Colonic mucosa (tissue), 4 donors: ENCODE measurements at regions not wholly inside any gene's neighbourhood (a gene's known extent, or its start where the extent isn't known, plus 50 kb on each side); places are given as distances from the start of the nearest gene placed in this dataset.

Experiments
- DNase-seq: peaks from one replicate; pipeline ENCODE4 v3.0.0-alpha.2; 2020
- H3K27ac ChIP-seq: fragments of 200-600 bp; one replicate; pipeline ENCODE4 v1.8.0; 2021
- H3K27me3 ChIP-seq: fragments of 200-600 bp; one replicate; pipeline ENCODE4 v1.8.0; 2021
- H3K36me3 ChIP-seq: fragments of 200-600 bp; one replicate; pipeline ENCODE4 v1.8.0; 2021
- H3K4me1 ChIP-seq: fragments of 200-600 bp; one replicate; pipeline ENCODE4 v1.8.0; 2021; ENCODE audit warnings: mild to moderate bottlenecking
- H3K4me3 ChIP-seq: fragments of 200-600 bp; one replicate; pipeline ENCODE4 v1.8.0; 2021
- H3K9ac ChIP-seq, 2 donors: one replicate each; pipeline ENCODE4 v1.7.0; 2013; ENCODE audit warnings: control low read depth in 2 of 2, low read depth in 2 of 2, low read length in 2 of 2
- H3K9me3 ChIP-seq: fragments of 200-600 bp; one replicate; pipeline ENCODE4 v1.8.0; 2021
- intact Hi-C: fragments of 100-400 bp; cut with DNase I; formaldehyde crosslinking; loops from one replicate; pipeline ENCODE4 v1.14.1; 2022
- TF ChIP-seq, protein P1 (sequence below): fragments of 200-600 bp; IDR thresholded peaks from one replicate; pipeline ENCODE4 v1.8.0; 2022; ENCODE audit warnings: antibody characterized with exemption, mild to moderate bottlenecking
- donor health status: healthy.
- donor health status: DM: no; HTN: no; CAD: no.
- donor health status: DM: no; HTN: no; CAD: no.

DNA sequence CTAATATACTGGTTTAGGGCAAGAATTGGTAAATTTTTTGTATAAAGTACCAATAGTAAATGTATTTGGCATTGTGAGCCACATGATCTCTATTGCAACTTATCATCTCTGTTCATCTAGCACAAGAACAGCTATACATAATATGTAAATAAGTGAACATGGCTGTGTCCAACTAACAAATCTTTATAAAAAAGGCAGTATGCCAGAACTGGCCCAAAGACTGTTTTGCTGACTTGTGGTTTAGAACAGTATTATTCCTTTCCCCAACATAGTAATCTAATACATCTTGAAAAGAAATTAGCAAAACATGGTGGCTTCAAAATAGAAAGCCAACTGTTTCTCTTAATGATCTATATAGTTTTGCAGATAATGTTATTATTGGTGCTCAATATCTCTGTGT is 441.4 kb upstream of the CELF4 start:
- H3K36me3 ChIP-seq: no peaks in the 10 kb centered on the region
- no peaks in the 10 kb centered on the region for H3K4me1 ChIP-seq
- no peak overlapping the region for H3K27ac ChIP-seq
- no peak overlapping the region for H3K4me3 ChIP-seq
- DNase-seq: no peak
- H3K9ac ChIP-seq: no peak overlapping the region
- TF ChIP-seq, protein P1, sequence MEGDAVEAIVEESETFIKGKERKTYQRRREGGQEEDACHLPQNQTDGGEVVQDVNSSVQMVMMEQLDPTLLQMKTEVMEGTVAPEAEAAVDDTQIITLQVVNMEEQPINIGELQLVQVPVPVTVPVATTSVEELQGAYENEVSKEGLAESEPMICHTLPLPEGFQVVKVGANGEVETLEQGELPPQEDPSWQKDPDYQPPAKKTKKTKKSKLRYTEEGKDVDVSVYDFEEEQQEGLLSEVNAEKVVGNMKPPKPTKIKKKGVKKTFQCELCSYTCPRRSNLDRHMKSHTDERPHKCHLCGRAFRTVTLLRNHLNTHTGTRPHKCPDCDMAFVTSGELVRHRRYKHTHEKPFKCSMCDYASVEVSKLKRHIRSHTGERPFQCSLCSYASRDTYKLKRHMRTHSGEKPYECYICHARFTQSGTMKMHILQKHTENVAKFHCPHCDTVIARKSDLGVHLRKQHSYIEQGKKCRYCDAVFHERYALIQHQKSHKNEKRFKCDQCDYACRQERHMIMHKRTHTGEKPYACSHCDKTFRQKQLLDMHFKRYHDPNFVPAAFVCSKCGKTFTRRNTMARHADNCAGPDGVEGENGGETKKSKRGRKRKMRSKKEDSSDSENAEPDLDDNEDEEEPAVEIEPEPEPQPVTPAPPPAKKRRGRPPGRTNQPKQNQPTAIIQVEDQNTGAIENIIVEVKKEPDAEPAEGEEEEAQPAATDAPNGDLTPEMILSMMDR: no peak
- H3K9me3 ChIP-seq: no peaks in the 10 kb centered on the region
- no peaks in the 10 kb centered on the region for H3K27me3 ChIP-seq
- intact Hi-C loops: no loop called here

DNA sequence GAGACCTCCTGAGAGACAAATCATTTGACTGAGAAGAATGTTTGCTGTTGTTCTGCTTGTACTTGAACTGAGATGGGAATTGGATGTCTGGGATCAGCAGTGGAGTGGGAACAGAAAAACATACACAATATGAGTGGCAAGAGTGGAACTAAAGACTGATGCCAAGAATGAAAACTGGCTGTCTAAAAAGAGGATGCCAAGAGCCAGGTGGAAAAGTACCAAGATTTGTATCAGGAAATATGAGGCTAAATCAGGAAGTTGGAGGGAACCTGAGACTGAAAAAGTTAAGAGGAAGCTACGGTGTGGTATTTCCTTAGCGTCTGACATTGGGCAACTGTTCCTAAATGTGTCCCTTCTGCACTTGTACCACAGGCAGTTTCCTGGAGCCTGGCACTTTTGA is 440.9 kb upstream of the CELF4 start:
- Histone ChIP-seq H3K9me3 (no peaks in the 10 kb centered on the region), H3K27me3 (no peaks in the 10 kb centered on the region), H3K27ac (no peak overlapping the region), H3K4me3 (no peak overlapping the region), H3K4me1 (no peaks in the 10 kb centered on the region), H3K9ac (no peak overlapping the region), H3K36me3 (no peaks in the 10 kb centered on the region)
- DNase-seq: no peak
- intact Hi-C loops: no loop called here
- TF ChIP-seq, protein P1: no peak

DNA sequence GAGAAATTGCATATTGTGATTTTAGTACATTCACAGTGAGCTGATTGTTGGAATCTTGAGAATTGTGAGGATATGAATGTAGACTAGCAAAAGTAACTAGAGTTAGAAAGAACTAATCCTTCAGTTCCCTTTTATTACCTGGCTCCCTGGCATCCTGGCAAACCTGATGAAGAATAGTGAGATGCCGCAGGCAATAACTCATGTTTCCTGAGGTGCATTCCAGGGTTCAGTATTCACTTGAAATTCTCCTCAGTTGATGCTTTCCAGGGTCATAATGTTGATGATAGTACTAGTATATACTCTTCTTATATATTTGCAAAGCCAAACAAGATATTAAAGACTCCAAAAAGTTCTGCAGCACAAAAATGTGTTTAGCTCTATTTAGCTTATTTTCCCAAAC is 432.1 kb upstream of the CELF4 start:
- no peaks in the 10 kb centered on the region for H3K36me3 ChIP-seq
- intact Hi-C loops: no loop called here
- H3K4me3 ChIP-seq: no peak overlapping the region
- no peak for DNase-seq
- H3K27me3 ChIP-seq: no peaks in the 10 kb centered on the region
- no peak overlapping the region for H3K9ac ChIP-seq
- no peaks in the 10 kb centered on the region for H3K4me1 ChIP-seq
- no peaks in the 10 kb centered on the region for H3K9me3 ChIP-seq
- TF ChIP-seq, protein P1: no peak
- H3K27ac ChIP-seq: no peak overlapping the region

DNA sequence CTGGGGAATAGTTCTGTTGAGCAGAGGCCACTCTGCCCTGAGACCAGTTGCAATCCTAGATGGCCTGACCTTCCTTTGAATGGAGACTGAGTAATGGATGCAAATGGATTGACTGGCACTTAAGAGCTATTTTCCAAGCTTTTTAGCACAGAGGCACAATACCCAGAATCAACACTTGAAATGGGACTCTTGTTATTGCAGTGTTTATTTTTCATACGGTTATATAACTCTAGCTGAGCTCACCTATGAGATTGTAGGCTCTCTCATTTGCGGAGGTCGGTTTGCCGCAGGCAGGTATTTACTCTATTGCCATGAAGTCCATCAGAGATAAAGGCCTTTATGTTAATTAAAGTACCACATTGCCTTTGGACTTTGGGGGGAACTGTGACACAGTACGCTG is 422.3 kb upstream of the CELF4 start:
- TF ChIP-seq, protein P1: no peak
- Histone ChIP-seq H3K27me3 (no peaks in the 10 kb centered on the region), H3K4me3 (no peak overlapping the region), H3K36me3 (no peaks in the 10 kb centered on the region), H3K9me3 (no peaks in the 10 kb centered on the region), H3K27ac (no peak overlapping the region), H3K9ac (no peak overlapping the region), H3K4me1 (no peaks in the 10 kb centered on the region)
- intact Hi-C loops: no loop called here
- no peak for DNase-seq

DNA sequence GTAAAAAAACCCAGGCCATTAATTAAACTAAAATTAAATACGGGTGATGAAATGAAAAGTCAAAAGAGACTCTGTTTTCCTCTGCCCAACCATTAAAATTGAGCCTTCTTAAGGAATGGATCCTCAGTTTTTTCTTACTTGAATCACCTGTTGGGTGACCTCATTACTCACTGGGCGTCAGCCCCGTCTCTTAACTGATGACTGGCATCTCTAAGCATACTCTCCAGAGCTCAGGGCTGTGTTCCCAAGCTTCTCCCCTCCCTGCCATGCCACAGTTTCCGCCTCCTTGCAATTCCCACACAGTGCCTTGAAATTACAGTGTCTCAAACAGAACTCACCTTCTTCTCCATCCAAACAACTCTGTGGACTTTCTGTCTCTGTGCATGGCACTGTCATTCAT is 421.1 kb upstream of the CELF4 start:
- Histone ChIP-seq H3K36me3 (no peaks in the 10 kb centered on the region), H3K9me3 (no peaks in the 10 kb centered on the region), H3K27me3 (no peaks in the 10 kb centered on the region), H3K4me3 (no peak overlapping the region), H3K9ac (no peak overlapping the region), H3K4me1 (no peaks in the 10 kb centered on the region), H3K27ac (no peak overlapping the region)
- no peak for DNase-seq
- intact Hi-C loops: no loop called here
- TF ChIP-seq, protein P1: no peak

DNA sequence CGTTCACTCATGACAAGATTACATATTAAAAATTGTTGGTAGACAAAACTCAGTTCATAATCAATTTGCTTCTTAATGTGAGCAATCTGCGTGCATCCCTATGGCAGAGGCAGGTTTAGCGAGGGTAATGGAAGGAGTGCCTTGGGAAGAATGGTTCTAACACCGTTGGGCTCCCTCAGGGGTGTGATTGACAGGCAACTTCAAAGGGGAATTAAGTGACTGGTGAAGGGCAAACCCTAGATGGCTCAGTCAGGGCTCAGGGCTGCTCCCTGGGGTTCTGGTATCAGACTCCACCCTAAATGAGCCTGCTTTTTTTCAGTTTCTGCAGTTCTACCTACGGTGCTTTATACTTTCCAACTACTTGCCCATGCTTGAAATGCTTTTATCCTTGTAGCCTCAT is 419.5 kb upstream of the CELF4 start:
- DNase-seq: no peak
- Histone ChIP-seq H3K9ac (no peak overlapping the region), H3K9me3 (no peaks in the 10 kb centered on the region), H3K36me3 (no peaks in the 10 kb centered on the region), H3K27ac (no peak overlapping the region), H3K4me1 (no peaks in the 10 kb centered on the region), H3K4me3 (no peak overlapping the region), H3K27me3 (no peaks in the 10 kb centered on the region)
- intact Hi-C loops: no loop called here
- TF ChIP-seq, protein P1: no peak
